HCT116 (cell line): ENCODE measurements at regions not wholly inside any gene's neighbourhood (a gene's known extent, or its start where the extent isn't known, plus 50 kb on each side); places are given as distances from the start of the nearest gene placed in this dataset.

Source experiments
- ATAC-seq: fragments of 200-7000 bp; cut with Tn5 transposase; 2 replicates; pipeline ENCODE4 v1.9.1; 2020; ENCODE audit warnings: mild to moderate bottlenecking, moderate library complexity
- BruUV-seq: library from RNA; stranded (reverse); fragments of 400-500 nt; replicated peaks from 2 replicates; lab custom pipeline; 2021; lab: Mats Ljungman, UMichigan
- CTCF ChIA-PET: fragments of 300-600 bp; sonication (Branson Sonifier 250); formaldehyde crosslinking; loops from one replicate; lab custom pipeline; 2021; ENCODE audit warnings: antibody characterized with exemption; lab: Charles Lee
- POLR2A ChIA-PET: fragments of 300-600, 350-600 bp; sonication (Branson Sonifier 250); formaldehyde crosslinking; loops from one replicate; lab custom pipeline; 2021; ENCODE audit warnings: antibody characterized with exemption; lab: Charles Lee
- RAD21 ChIA-PET, 2 experiments: fragments of 300-600 bp; sonication (Branson Sonifier 250); formaldehyde crosslinking; loops; one replicate each; lab custom pipeline; 2023; ENCODE audit warnings: low total read pairs in 2 of 2; ENCODE audit not compliant: uncharacterized antibody in 2 of 2, unreplicated experiment in 2 of 2, low non-redundant PET in 1 of 2; lab: Charles Lee
- DNase-seq: peaks from one replicate; pipeline ENCODE4 v3.0.0-alpha.2; 2010; ENCODE audit warnings: low read depth, low spot score
- H2AFZ ChIP-seq: fragments of 200-600 bp; shearing (Covaris generic), sonication (generic); 2 replicates; pipeline ENCODE4 v1.6.1; 2017; ENCODE audit warnings: low read depth, mixed run types, mixed read lengths, antibody characterized with exemption, low read length; ENCODE audit not compliant: poor library complexity, severe bottlenecking
- H3K27ac ChIP-seq: 2 replicates; pipeline ENCODE4 v1.5.1; 2012; ENCODE audit warnings: low read depth, low read length
- H3K27me3 ChIP-seq: fragments of 200-600 bp; sonication (generic); 2 replicates; pipeline ENCODE4 v1.6.1; 2016; ENCODE audit warnings: mixed run types, low read length, mixed read lengths; ENCODE audit not compliant: insufficient read depth
- H3K36me3 ChIP-seq, 2 experiments: fragments of 200-500 bp in 1 of 2; fragments of 200-600 bp in 1 of 2; sonication (Bioruptor generic) in 1 of 2; sonication (generic) in 1 of 2; 2 replicates each; pipeline versions ENCODE4 v1.5.1 to v1.6.1; 2014 to 2016; ENCODE audit warnings: low read length in 2 of 2, inconsistent platforms in 1 of 2, mixed read lengths in 1 of 2, mixed run types in 1 of 2; ENCODE audit not compliant: insufficient read depth in 2 of 2, control insufficient read depth in 1 of 2
- H3K4me1 ChIP-seq, 2 experiments: fragments of 200-600 bp in 1 of 2; sonication (generic) in 1 of 2; 2 replicates each; pipeline versions ENCODE4 v1.5.1 to v1.6.1; 2012 to 2017; ENCODE audit warnings: low read length in 2 of 2, inconsistent platforms in 1 of 2, mild to moderate bottlenecking in 1 of 2, mixed read lengths in 1 of 2, mixed run types in 1 of 2, moderate library complexity in 1 of 2; ENCODE audit not compliant: insufficient read depth in 2 of 2, control insufficient read depth in 1 of 2
- H3K4me2 ChIP-seq: fragments of 200-600 bp; sonication (generic); 2 replicates; pipeline ENCODE4 v1.6.1; 2017; ENCODE audit warnings: mixed run types, low read length, mixed read lengths
- H3K4me3 ChIP-seq, 2 experiments: fragments of 200-600 bp in 1 of 2; sonication (generic) in 1 of 2; replicated peaks in 1 of 2; 2 replicates each; pipeline ENCODE4 v1.5.1; 2011 to 2016; ENCODE audit warnings: low read length in 2 of 2, control low read depth in 1 of 2, low read depth in 1 of 2, mild to moderate bottlenecking in 1 of 2, mixed read lengths in 1 of 2, mixed run types in 1 of 2
- H3K79me2 ChIP-seq: fragments of 200-600 bp; sonication (generic); 2 replicates; pipeline ENCODE4 v1.6.1; 2017; ENCODE audit warnings: mild to moderate bottlenecking, mixed run types, low read length, moderate library complexity, mixed read lengths; ENCODE audit not compliant: insufficient read depth
- H3K9ac ChIP-seq: fragments of 200-600 bp; sonication (generic); 2 replicates; pipeline ENCODE4 v1.6.1; 2016; ENCODE audit warnings: low read length, mixed read lengths
- H3K9me2 ChIP-seq: fragments of 200-600 bp; sonication (generic), shearing (Covaris generic); 2 replicates; pipeline ENCODE4 v1.6.1; 2017; ENCODE audit warnings: mixed run types, mild to moderate bottlenecking, moderate library complexity; ENCODE audit not compliant: insufficient read depth
- H3K9me3 ChIP-seq, 2 experiments: fragments of 200-500 bp in 1 of 2; fragments of 200-600 bp in 1 of 2; sonication (Bioruptor generic) in 1 of 2; sonication (generic) in 1 of 2; 2 replicates each; pipeline ENCODE4 v1.6.1; 2014 to 2017; ENCODE audit warnings: low read length in 2 of 2, mixed read lengths in 2 of 2, inconsistent platforms in 1 of 2, low read depth in 1 of 2, mild to moderate bottlenecking in 1 of 2, mixed run types in 1 of 2, moderate library complexity in 1 of 2; ENCODE audit not compliant: control insufficient read depth in 1 of 2, insufficient read depth in 1 of 2
- H4K20me1 ChIP-seq: fragments of 200-600 bp; sonication (generic), shearing (Covaris generic); 2 replicates; pipeline ENCODE4 v1.6.1; 2017; ENCODE audit warnings: mixed run types, mild to moderate bottlenecking, moderate library complexity; ENCODE audit not compliant: insufficient read depth
- CBX3 ChIP-seq: IDR thresholded peaks from 2 replicates; pipeline ENCODE4 v1.6.1; 2012; ENCODE audit warnings: low read depth
- CEBPB ChIP-seq: IDR thresholded peaks from 2 replicates; pipeline ENCODE4 v1.6.1; 2012; ENCODE audit warnings: low read depth
- ELF1 ChIP-seq: IDR thresholded peaks from 2 replicates; pipeline ENCODE4 v1.6.1; 2012; ENCODE audit warnings: low read depth, borderline replicate concordance
- EZH2 ChIP-seq: fragments of 200-600 bp; sonication (generic); IDR thresholded peaks from 2 replicates; pipeline ENCODE4 v1.6.1; 2017; ENCODE audit warnings: antibody characterized with exemption, mixed run types
- FOSL1 ChIP-seq: IDR thresholded peaks from 2 replicates; pipeline ENCODE4 v1.6.1; 2012; ENCODE audit warnings: low read depth
- POLR2AphosphoS5 ChIP-seq: IDR thresholded peaks from 2 replicates; pipeline ENCODE4 v1.6.1; 2011; ENCODE audit warnings: mild to moderate bottlenecking, low read depth, low read length, moderate library complexity
- TCF7L2 ChIP-seq: IDR thresholded peaks from 2 replicates; pipeline ENCODE4 v1.7.0; 2011; ENCODE audit warnings: borderline replicate concordance, inconsistent platforms; ENCODE audit not compliant: insufficient read depth, insufficient read length; ENCODE audit errors: extremely low read depth
- YY1 ChIP-seq: IDR thresholded peaks from 2 replicates; pipeline ENCODE4 v1.6.1; 2011; ENCODE audit warnings: low read length, low read depth, moderate library complexity, mild to moderate bottlenecking; ENCODE audit not compliant: insufficient replicate concordance; ENCODE audit errors: extremely low read depth
- intact Hi-C: fragments of 100-400 bp; cut with micrococcal nuclease; formaldehyde crosslinking; loops from 2 replicates; pipeline ENCODE4 v1.10.0; 2022
- TF ChIP-seq, protein P1 (sequence below): IDR thresholded peaks from 2 replicates; pipeline ENCODE4 v1.6.1; 2012; ENCODE audit warnings: low read depth
- TF ChIP-seq, protein P2 (sequence below), 3 experiments: fragments of 200-600 bp in 1 of 3; sonication (generic) in 1 of 3; IDR thresholded peaks in 2 of 3; conservative IDR thresholded peaks in 1 of 3; 2 replicates each; pipeline ENCODE4 v1.5.1; 2012 to 2017; ENCODE audit warnings: low read depth in 2 of 3, low read length in 2 of 3, antibody characterized with exemption in 1 of 3, borderline replicate concordance in 1 of 3, control low read depth in 1 of 3, mild to moderate bottlenecking in 1 of 3, mixed read lengths in 1 of 3, mixed run types in 1 of 3, moderate library complexity in 1 of 3; ENCODE audit not compliant: insufficient read depth in 1 of 3

DNA sequence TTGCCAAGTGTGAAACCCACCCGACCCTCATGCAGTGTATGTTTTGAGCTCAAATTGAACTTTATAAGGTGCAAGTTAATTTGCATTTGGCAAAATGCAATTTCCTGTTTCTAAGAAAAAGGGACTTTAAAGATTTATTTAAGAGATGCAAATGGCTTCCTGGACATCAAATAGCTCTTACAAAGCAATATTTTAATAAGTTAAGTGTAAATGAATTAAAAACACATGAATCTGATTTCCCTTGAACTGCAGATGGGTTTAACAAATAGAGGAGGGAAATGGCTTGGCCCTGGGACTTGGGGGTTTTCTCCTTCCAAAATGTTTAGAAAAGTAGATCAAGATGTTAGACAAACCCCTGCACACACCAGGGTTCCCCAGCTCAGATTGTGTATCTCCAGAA is 116.0 kb downstream of the EN1 start:
- BruUV-seq = no TSS peak
- ChIA-PET RAD21 (no interaction called here), CTCF (no interaction called here), POLR2A (no interaction called here)
- Histone ChIP-seq H3K4me3 (no peak overlapping the region), H3K4me1 (no peaks in the 10 kb centered on the region), H3K27ac (no peak overlapping the region), H3K27me3 (no peaks in the 10 kb centered on the region), H3K9me2 (no peaks in the 10 kb centered on the region), H3K4me2 (no peak overlapping the region), H3K36me3 (no peaks in the 10 kb centered on the region), H3K9me3 (no peaks in the 10 kb centered on the region), H3K9ac (no peak overlapping the region), H3K79me2 (no peaks in the 10 kb centered on the region), H2AFZ (no peak overlapping the region), H4K20me1 (no peaks in the 10 kb centered on the region)
- no peak for TF ChIP-seq TCF7L2
- TF ChIP-seq, protein P1, sequence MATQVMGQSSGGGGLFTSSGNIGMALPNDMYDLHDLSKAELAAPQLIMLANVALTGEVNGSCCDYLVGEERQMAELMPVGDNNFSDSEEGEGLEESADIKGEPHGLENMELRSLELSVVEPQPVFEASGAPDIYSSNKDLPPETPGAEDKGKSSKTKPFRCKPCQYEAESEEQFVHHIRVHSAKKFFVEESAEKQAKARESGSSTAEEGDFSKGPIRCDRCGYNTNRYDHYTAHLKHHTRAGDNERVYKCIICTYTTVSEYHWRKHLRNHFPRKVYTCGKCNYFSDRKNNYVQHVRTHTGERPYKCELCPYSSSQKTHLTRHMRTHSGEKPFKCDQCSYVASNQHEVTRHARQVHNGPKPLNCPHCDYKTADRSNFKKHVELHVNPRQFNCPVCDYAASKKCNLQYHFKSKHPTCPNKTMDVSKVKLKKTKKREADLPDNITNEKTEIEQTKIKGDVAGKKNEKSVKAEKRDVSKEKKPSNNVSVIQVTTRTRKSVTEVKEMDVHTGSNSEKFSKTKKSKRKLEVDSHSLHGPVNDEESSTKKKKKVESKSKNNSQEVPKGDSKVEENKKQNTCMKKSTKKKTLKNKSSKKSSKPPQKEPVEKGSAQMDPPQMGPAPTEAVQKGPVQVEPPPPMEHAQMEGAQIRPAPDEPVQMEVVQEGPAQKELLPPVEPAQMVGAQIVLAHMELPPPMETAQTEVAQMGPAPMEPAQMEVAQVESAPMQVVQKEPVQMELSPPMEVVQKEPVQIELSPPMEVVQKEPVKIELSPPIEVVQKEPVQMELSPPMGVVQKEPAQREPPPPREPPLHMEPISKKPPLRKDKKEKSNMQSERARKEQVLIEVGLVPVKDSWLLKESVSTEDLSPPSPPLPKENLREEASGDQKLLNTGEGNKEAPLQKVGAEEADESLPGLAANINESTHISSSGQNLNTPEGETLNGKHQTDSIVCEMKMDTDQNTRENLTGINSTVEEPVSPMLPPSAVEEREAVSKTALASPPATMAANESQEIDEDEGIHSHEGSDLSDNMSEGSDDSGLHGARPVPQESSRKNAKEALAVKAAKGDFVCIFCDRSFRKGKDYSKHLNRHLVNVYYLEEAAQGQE = no peak
- TF ChIP-seq CBX3 = no peak
- TF ChIP-seq EZH2 = no peak
- TF ChIP-seq YY1 = no peak
- TF ChIP-seq POLR2AphosphoS5 = no peak
- no peak for TF ChIP-seq ELF1
- no peak for TF ChIP-seq FOSL1
- TF ChIP-seq CEBPB = no peak
- TF ChIP-seq, protein P2, sequence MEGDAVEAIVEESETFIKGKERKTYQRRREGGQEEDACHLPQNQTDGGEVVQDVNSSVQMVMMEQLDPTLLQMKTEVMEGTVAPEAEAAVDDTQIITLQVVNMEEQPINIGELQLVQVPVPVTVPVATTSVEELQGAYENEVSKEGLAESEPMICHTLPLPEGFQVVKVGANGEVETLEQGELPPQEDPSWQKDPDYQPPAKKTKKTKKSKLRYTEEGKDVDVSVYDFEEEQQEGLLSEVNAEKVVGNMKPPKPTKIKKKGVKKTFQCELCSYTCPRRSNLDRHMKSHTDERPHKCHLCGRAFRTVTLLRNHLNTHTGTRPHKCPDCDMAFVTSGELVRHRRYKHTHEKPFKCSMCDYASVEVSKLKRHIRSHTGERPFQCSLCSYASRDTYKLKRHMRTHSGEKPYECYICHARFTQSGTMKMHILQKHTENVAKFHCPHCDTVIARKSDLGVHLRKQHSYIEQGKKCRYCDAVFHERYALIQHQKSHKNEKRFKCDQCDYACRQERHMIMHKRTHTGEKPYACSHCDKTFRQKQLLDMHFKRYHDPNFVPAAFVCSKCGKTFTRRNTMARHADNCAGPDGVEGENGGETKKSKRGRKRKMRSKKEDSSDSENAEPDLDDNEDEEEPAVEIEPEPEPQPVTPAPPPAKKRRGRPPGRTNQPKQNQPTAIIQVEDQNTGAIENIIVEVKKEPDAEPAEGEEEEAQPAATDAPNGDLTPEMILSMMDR (IDR thresholded peaks at IDR 0.05 in 2 of 3, conservative IDR thresholded peaks at IDR 0.05 in 1 of 3; ENCODE audit: borderline replicate concordance in 1 of 3, insufficient read depth in 1 of 3, low read depth in 2 of 3, low read length in 2 of 3) = no peak
- DNase-seq = no peak
- intact Hi-C loops = no loop called here
- ATAC-seq = no peak
